SK-N-SH (cell line): ENCODE measurements at regions not wholly inside any gene's neighbourhood (a gene's known extent, or its start where the extent isn't known, plus 50 kb on each side); places are given as distances from the start of the nearest gene placed in this dataset.

ENCODE experiments used
- CTCF ChIA-PET: fragments of 300-600, 350-600 bp; formaldehyde crosslinking; extraction: SDS; loops from one replicate; lab custom pipeline; 2021; lab: Yijun Ruan, JAX
- POLR2A ChIA-PET: fragments of 350-600 bp; sonication (Branson Sonifier 250); formaldehyde crosslinking; extraction: SDS; loops from one replicate; lab custom pipeline; 2020; ENCODE audit warnings: antibody characterized with exemption, inconsistent platforms; lab: Yijun Ruan, JAX
- DNase-seq: peaks from one replicate; pipeline ENCODE4 v3.0.0; 2012
- H2AFZ ChIP-seq: fragments of 200-600 bp; sonication (generic); 2 replicates; pipeline ENCODE4 v1.8.1; 2016; ENCODE audit warnings: antibody characterized with exemption, mild to moderate bottlenecking, low read depth
- H3F3A ChIP-seq: fragments of 200-600 bp; sonication (generic); replicated peaks from 2 replicates; pipeline ENCODE3; 2016; ENCODE audit warnings: antibody characterized with exemption, mild to moderate bottlenecking; ENCODE audit not compliant: insufficient read depth
- H3K27ac ChIP-seq, 2 experiments: fragments of 200-500 bp in 1 of 2; fragments of 200-600 bp in 1 of 2; sonication (Bioruptor generic) in 1 of 2; sonication (generic), shearing (Covaris generic) in 1 of 2; 2 replicates each; pipeline versions ENCODE4 v1.5.1 to v1.6.1; 2014 to 2016; ENCODE audit warnings: low read depth in 2 of 2, inconsistent platforms in 1 of 2, low read length in 1 of 2, mild to moderate bottlenecking in 1 of 2, mixed read lengths in 1 of 2
- H3K27me3 ChIP-seq: fragments of 200-600 bp; sonication (generic), shearing (Covaris generic); 2 replicates; pipeline ENCODE4 v1.6.1; 2016; ENCODE audit warnings: mixed run types; ENCODE audit not compliant: insufficient read depth
- H3K36me3 ChIP-seq, 2 experiments: fragments of 200-500 bp in 1 of 2; fragments of 200-600 bp in 1 of 2; sonication (Bioruptor generic) in 1 of 2; sonication (generic) in 1 of 2; replicated peaks in 1 of 2; 2 replicates each; pipeline versions ENCODE3 to v1.5.1; 2014 to 2016; ENCODE audit warnings: low read length in 1 of 2, mild to moderate bottlenecking in 1 of 2; ENCODE audit not compliant: insufficient read depth in 2 of 2, control insufficient read depth in 1 of 2
- H3K4me1 ChIP-seq, 2 experiments: fragments of 200-500 bp in 1 of 2; fragments of 200-600 bp in 1 of 2; sonication (Bioruptor generic) in 1 of 2; sonication (generic), shearing (Covaris generic) in 1 of 2; 2 replicates each; pipeline versions ENCODE4 v1.5.1 to v1.6.1; 2014 to 2016; ENCODE audit warnings: low read depth in 1 of 2, low read length in 1 of 2, mixed run types in 1 of 2; ENCODE audit not compliant: insufficient read depth in 2 of 2, control insufficient read depth in 1 of 2
- H3K4me2 ChIP-seq: fragments of 200-600 bp; sonication (generic), shearing (Covaris generic); 2 replicates; pipeline ENCODE4 v1.6.1; 2017; ENCODE audit warnings: mixed run types
- H3K4me3 ChIP-seq, 2 experiments: fragments of 200-500 bp in 1 of 2; fragments of 200-600 bp in 1 of 2; sonication (Bioruptor generic) in 1 of 2; sonication (generic), shearing (Covaris generic) in 1 of 2; 2 replicates each; pipeline versions ENCODE4 v1.5.1 to v1.8.1; 2014 to 2016; ENCODE audit warnings: low read depth in 2 of 2, inconsistent platforms in 1 of 2, low read length in 1 of 2, mild to moderate bottlenecking in 1 of 2, mixed read lengths in 1 of 2, moderate library complexity in 1 of 2
- H3K79me2 ChIP-seq: fragments of 200-600 bp; sonication (generic); 2 replicates; pipeline ENCODE4 v1.8.1; 2017; ENCODE audit warnings: mild to moderate bottlenecking; ENCODE audit not compliant: insufficient read depth
- H3K9ac ChIP-seq: fragments of 200-600 bp; sonication (generic); 2 replicates; pipeline ENCODE4 v1.6.1; 2017; ENCODE audit warnings: mixed run types
- H3K9me2 ChIP-seq: fragments of 200-600 bp; sonication (generic); 2 replicates; pipeline ENCODE4 v1.6.1; 2017; ENCODE audit warnings: mixed run types
- H3K9me3 ChIP-seq: fragments of 200-600 bp; sonication (generic); 2 replicates; pipeline ENCODE4 v1.6.1; 2017; ENCODE audit warnings: mixed run types, mild to moderate bottlenecking, moderate library complexity
- H4K20me1 ChIP-seq: fragments of 200-600 bp; sonication (generic); 2 replicates; pipeline ENCODE4 v1.6.1; 2017; ENCODE audit warnings: mild to moderate bottlenecking, mixed run types; ENCODE audit not compliant: insufficient read depth
- EP300 ChIP-seq, 2 experiments: IDR thresholded peaks; 2 replicates each; pipeline versions ENCODE4 v1.4.0 to v1.6.1; 2012; ENCODE audit warnings: borderline replicate concordance in 1 of 2, low read depth in 1 of 2, low read length in 1 of 2
- FOSL2 ChIP-seq: IDR thresholded peaks from 2 replicates; pipeline ENCODE4 v1.4.0; 2012; ENCODE audit warnings: low read depth, mild to moderate bottlenecking, moderate library complexity, borderline replicate concordance
- FOXM1 ChIP-seq: IDR thresholded peaks from 2 replicates; pipeline ENCODE4 v1.4.0; 2012; ENCODE audit warnings: low read depth, mild to moderate bottlenecking
- IRF3 ChIP-seq: fragments of 150-350 bp; IDR thresholded peaks from 2 replicates; pipeline ENCODE4 v1.6.1; 2016; ENCODE audit warnings: mild to moderate bottlenecking, low read depth, low read length
- JUND ChIP-seq: IDR thresholded peaks from 2 replicates; pipeline ENCODE4 v1.4.0; 2012
- NFIC ChIP-seq: IDR thresholded peaks from 2 replicates; pipeline ENCODE4 v1.4.0; 2012; ENCODE audit warnings: borderline replicate concordance
- PBX3 ChIP-seq: IDR thresholded peaks from 2 replicates; pipeline ENCODE4; 2012
- REST ChIP-seq: IDR thresholded peaks from 2 replicates; pipeline ENCODE4 v1.6.1; 2012; ENCODE audit warnings: mild to moderate bottlenecking, low read depth, low read length, moderate library complexity
- SIN3A ChIP-seq: IDR thresholded peaks from 2 replicates; pipeline ENCODE4 v1.6.1; 2012; ENCODE audit warnings: low read depth, mild to moderate bottlenecking, low read length, moderate library complexity, borderline replicate concordance
- USF1 ChIP-seq: IDR thresholded peaks from 2 replicates; pipeline ENCODE4 v1.4.0; 2012; ENCODE audit warnings: low read depth, borderline replicate concordance
- USF2 ChIP-seq: fragments of 150-350 bp; IDR thresholded peaks from 2 replicates; pipeline ENCODE4 v1.6.1; 2017; ENCODE audit warnings: antibody characterized with exemption, low read length, low read depth, borderline replicate concordance
- ZBTB33 ChIP-seq: IDR thresholded peaks from 2 replicates; pipeline ENCODE4 v1.4.0; 2012; ENCODE audit warnings: low read depth, borderline replicate concordance
- WGBS: methylation state at CpG from one replicate; pipeline ENCODE4 v1.1.6; 2017; ENCODE audit warnings: low lambda C conversion rate; 5-methylcytosine and 5-hydroxymethylcytosine counted together

- Histone ChIP-seq H3K4me2 (peak overlapping the region; percentile 76), H3K27me3 (no peaks in the 10 kb centered on the region), H3K9me2 (no peaks in the 10 kb centered on the region; the same call in 1 of the 2 replicates), H4K20me1 (no peaks in the 10 kb centered on the region), H3K36me3 (no peaks in the 10 kb centered on the region), H3F3A (no peaks in the 10 kb centered on the region), H3K4me3 (peak overlapping the region; percentile 50 to 65), H3K79me2 (no peaks in the 10 kb centered on the region), H2AFZ (peak overlapping the region; percentile 92), H3K9ac (peak overlapping the region; percentile 26; the same call in 1 of the 2 replicates), H3K4me1 (no peaks in the 10 kb centered on the region; a peak in 1 of 4 replicates), H3K27ac (no peak overlapping the region), H3K9me3 (no peaks in the 10 kb centered on the region)
- POLR2A ChIA-PET = no interaction called here
- CTCF ChIA-PET = no interaction called here
- no peak for DNase-seq
- WGBS = 5% methylated on average over 5 of the region's 6 CpGs
- no peak for TF ChIP-seq JUND
- TF ChIP-seq SIN3A = no peak
- TF ChIP-seq USF2 = no peak
- TF ChIP-seq EP300 (IDR thresholded peaks at IDR 0.05; ENCODE audit: borderline replicate concordance in 1 of 2, low read depth in 1 of 2, low read length in 1 of 2) = no peak
- TF ChIP-seq NFIC = no peak
- no peak for TF ChIP-seq FOXM1
- TF ChIP-seq PBX3 = no peak
- no peak for TF ChIP-seq REST
- TF ChIP-seq ZBTB33 = no peak
- no peak for TF ChIP-seq FOSL2
- TF ChIP-seq IRF3 = no peak
- TF ChIP-seq USF1 = no peak
Observed at GRCh38 chr5:88502179-88503040, 233.8 kb upstream of the TMEM161B start.
